ENCODE measurements at regions not wholly inside any gene's neighbourhood (a gene's known extent, or its start where the extent isn't known, plus 50 kb on each side); places are given as distances from the start of the nearest gene placed in this dataset.
"Not testable (repeated sequence)": the region's sequence is repeated elsewhere in the genome, so short reads cannot be mapped to it uniquely, and the experiment has no call there.

- DNase-seq (ENCODE audit: low read depth in 2 of 2), result no peak
Observed at GRCh38 chr13:38415233-38415632, 65.6 kb downstream of the UFM1 start.

- no peak for DNase-seq (ENCODE audit: low read depth in 2 of 2)
Observed at GRCh38 chr13:38417241-38417640, 67.6 kb downstream of the UFM1 start.

GRCh38 chr13:38417727-38418126 is 68.1 kb downstream of the UFM1 start:
- peak in 1 of 2 donors; percentile 3 for DNase-seq (ENCODE audit: low read depth in 2 of 2)

- no peak for DNase-seq (ENCODE audit: low read depth in 2 of 2)
Observed at GRCh38 chr13:38418286-38418685, 68.6 kb downstream of the UFM1 start.

- DNase-seq (ENCODE audit: low read depth in 2 of 2), result no peak
Observed at GRCh38 chr13:38419312-38419873, 69.7 kb downstream of the UFM1 start.

- DNase-seq (ENCODE audit: low read depth in 2 of 2), result no peak
Observed at GRCh38 chr13:38421590-38422560, 72.2 kb downstream of the UFM1 start.

GRCh38 chr13:38429916-38430315 is 80.3 kb downstream of the UFM1 start:
- no peak for DNase-seq (ENCODE audit: low read depth in 2 of 2)

- no peak for DNase-seq (ENCODE audit: low read depth in 2 of 2)
Observed at GRCh38 chr13:38430796-38431195, 81.1 kb downstream of the UFM1 start.

GRCh38 chr13:38440666-38441065 is 91.0 kb downstream of the UFM1 start:
- no peak for DNase-seq (ENCODE audit: low read depth in 2 of 2)

GRCh38 chr13:38444904-38445303 is 95.3 kb downstream of the UFM1 start:
- DNase-seq (ENCODE audit: low read depth in 2 of 2), result no peak

GRCh38 chr13:38452656-38453055 is 103.0 kb downstream of the UFM1 start:
- no peak for DNase-seq (ENCODE audit: low read depth in 2 of 2)

- DNase-seq (ENCODE audit: low read depth in 2 of 2), result no peak
Observed at GRCh38 chr13:38462605-38463004, 113.0 kb downstream of the UFM1 start.

GRCh38 chr13:38463048-38463447 is 113.4 kb downstream of the UFM1 start:
- no peak for DNase-seq (ENCODE audit: low read depth in 2 of 2)

GRCh38 chr13:38472411-38472810 is 122.8 kb downstream of the UFM1 start:
- not testable (repeated sequence) for DNase-seq (ENCODE audit: low read depth in 2 of 2)

- no peak for DNase-seq (ENCODE audit: low read depth in 2 of 2)
Observed at GRCh38 chr13:38473305-38473704, 123.7 kb downstream of the UFM1 start.

- DNase-seq (ENCODE audit: low read depth in 2 of 2), result no peak
Observed at GRCh38 chr13:38477676-38478075, 128.0 kb downstream of the UFM1 start.

GRCh38 chr13:38483623-38484022 is 134.0 kb downstream of the UFM1 start:
- DNase-seq (ENCODE audit: low read depth in 2 of 2), result no peak

- DNase-seq (ENCODE audit: low read depth in 2 of 2), result no peak
Observed at GRCh38 chr13:38490657-38491056, 141.0 kb downstream of the UFM1 start.

- no peak for DNase-seq (ENCODE audit: low read depth in 2 of 2)
Observed at GRCh38 chr13:38494445-38494844, 144.8 kb downstream of the UFM1 start.

GRCh38 chr13:38496917-38497316 is 147.3 kb downstream of the UFM1 start:
- DNase-seq (ENCODE audit: low read depth in 2 of 2), result no peak

- no peak for DNase-seq (ENCODE audit: low read depth in 2 of 2)
Observed at GRCh38 chr13:38498271-38498670, 148.6 kb downstream of the UFM1 start.

GRCh38 chr13:38514575-38514974 is 164.9 kb downstream of the UFM1 start:
- no peak for DNase-seq (ENCODE audit: low read depth in 2 of 2)

GRCh38 chr13:38518328-38518727 is 168.5 kb upstream of the FREM2 start:
- no peak for DNase-seq (ENCODE audit: low read depth in 2 of 2)
